HG03432 (cell line): ENCODE measurements at regions not wholly inside any gene's neighbourhood (a gene's known extent, or its start where the extent isn't known, plus 50 kb on each side); places are given as distances from the start of the nearest gene placed in this dataset.
"Not testable (repeated sequence)": the region's sequence is repeated elsewhere in the genome, so short reads cannot be mapped to it uniquely, and the experiment has no call there.

Source experiments
- ATAC-seq: cut with Tn5 transposase; IDR thresholded peaks from one replicate; pipeline ENCODE4 v1.9.1; 2021; ENCODE audit warnings: mild to moderate bottlenecking, moderate library complexity; ENCODE audit not compliant: unreplicated experiment

- no peak for ATAC-seq
Observed at GRCh38 chr1:74943046-74943445, 191.1 kb upstream of the LHX8 start.

DNA sequence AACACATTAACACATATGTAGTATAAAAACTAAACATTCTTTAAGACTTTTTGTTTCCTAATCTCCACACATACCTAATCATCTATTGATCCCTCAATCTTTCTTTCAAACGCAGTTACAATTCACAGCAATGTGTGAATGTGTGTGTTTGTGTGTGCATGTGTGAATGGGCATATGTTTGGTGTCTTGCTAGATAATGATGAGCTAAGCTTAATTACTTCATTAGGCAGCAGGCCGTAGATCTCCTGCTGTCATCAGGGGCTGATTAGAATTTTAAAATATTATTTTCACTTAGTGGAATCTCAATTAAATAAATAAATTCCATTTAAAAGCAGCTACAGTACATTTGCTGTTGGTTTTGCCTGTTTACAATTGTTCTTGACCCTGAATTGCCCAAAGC is 187.8 kb upstream of the LHX8 start:
- no peak for ATAC-seq

DNA sequence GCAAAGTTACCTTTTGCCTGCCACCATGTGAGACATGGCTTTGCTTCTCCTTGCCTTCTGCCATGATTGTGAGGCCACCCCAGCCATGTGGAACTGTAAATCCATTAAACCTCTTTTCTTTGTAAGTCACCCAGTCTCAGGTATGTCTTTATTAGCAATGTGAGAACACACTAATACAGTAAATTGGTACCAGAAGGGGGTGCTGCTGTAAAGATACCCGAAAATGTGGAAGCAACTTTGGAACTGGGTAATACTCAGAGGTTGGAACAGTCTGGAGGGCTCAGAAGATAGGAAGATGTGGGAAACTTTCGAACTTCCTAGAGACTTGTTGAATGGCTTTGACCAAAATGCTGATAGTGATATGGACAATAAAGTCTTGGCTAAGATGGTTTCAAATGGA is 184.8 kb upstream of the LHX8 start:
- not testable (repeated sequence) for ATAC-seq

DNA sequence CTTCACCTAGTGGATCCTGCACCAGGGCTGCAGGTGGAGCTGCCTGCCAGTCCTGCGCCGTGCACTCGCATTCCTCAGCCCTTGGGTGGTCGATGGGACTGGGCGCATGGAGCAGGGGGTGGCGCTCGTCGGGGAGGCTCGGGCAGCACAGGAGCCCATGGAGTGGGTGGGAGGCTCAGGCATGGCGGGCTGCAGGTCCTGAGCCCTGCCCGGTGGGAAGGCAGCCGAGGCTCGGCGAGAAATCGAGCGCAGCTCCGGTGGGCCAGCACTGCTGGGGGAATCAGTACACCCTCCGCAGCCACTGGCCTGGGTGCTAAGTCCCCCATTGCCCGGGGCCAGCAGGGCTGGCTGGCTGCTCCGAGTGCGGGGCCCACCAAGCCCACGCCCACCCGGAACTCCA is 182.2 kb upstream of the LHX8 start:
- not testable (repeated sequence) for ATAC-seq

- ATAC-seq, result no peak
Observed at GRCh38 chr1:74952786-74953185, 181.4 kb upstream of the LHX8 start.

DNA sequence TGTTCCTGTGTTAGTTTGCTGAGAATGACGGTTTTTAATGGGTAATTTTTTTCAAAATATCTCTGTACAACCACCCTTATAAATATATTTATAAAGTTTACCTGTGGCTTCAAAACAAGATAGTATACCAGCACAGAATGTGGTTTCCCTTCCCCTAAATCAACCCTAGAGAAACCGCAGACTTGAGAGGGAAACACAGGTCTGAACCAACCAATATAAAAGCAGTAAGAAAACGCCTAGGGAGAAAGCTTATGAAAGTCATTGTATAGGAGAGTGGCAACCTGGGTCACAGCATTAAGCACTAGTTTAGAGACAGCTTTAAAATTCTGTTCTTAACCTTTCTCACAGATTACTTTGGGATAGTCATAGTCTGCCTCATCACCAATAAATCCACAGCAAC is 180.6 kb upstream of the LHX8 start:
- no peak for ATAC-seq

DNA sequence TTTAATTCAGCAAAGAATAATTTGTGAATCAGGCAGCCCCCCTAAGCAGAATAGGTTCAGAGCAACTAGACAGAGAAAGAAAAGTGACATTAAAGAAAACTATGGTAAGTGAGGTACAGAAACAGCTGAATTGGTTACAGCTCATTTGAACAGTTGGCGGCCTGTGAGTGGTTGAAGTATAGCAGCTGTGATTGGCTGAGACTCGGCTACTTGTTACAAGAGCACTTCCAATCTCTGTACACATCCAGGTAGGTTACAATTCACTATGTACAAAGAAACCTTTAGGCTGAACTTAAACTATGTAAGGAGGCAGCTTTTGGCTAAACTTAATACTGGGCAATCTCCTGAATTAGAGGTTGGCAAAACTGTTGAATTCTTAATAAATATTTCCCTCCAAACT is 171.1 kb upstream of the LHX8 start:
- no peak for ATAC-seq

DNA sequence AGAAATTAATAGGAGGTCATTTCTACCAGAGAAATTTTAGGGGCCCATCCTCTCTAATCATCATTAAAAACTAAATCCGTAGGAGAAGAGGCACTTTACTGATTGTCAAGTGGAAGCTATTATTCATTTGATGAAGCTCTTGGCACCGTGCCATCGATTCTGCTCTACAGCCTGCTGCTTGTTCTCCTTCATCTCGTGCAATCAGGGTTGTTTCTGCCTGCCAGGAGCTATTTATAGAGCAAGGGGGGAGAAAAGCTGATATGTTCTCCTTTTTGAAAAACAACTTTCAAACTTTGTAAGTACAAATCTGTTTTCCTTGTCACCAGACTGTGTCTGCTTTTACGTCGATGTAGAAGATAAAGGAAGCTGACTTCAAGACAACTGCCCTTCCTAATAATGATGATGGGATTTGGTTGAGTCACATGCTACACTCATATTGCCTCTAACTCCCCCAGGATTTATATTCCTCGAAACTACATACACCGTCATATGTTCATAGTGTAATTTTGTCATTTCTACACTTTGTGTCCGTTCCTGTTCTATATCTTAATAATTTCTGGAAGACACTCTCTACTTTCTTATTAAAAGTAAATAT is 169.6 kb upstream of the LHX8 start:
- no peak for ATAC-seq

GRCh38 chr1:74969566-74970135 is 164.5 kb upstream of the LHX8 start:
- ATAC-seq, result no peak

DNA sequence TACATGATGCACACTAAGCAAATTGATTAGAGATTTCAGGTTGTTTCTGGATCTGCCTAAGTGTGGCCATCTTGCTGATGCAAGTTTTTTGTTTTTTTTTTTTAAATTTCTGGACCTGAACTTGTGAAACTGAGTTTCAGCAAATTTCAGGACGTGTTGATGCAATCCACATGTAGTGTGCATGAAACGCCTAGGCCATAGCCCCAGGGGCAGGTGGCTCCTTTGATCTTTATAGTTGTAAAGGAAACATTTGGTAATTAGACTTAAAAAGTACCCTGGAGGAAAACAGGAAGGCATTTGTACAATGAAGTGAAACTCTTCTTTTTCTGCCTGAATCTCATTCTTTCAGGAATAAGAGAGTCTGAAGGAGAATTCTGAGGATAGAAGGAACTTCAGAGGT is 162.2 kb upstream of the LHX8 start:
- no peak for ATAC-seq

DNA sequence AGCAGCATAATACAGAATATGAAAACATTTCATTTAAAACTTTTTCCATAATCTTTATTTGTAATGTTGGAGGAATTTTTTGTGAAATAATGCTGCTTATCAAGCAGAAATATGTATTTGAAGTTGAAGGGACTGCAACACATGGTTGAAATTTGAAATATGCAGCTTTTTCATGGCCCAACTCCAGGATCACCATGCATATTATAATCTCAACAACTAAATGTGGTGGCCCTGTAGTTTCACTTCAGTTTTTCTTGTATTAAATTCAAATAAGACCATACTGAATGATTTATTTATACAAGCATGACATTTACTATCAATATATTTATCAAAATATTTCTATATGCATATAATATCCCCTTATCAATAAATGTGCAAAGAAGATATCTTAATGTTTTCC is 157.7 kb upstream of the LHX8 start:
- no peak for ATAC-seq

- not testable (repeated sequence) for ATAC-seq
Observed at GRCh38 chr1:74992448-74992847, 141.7 kb upstream of the LHX8 start.

GRCh38 chr1:74995821-74996220 is 138.4 kb upstream of the LHX8 start:
- ATAC-seq, result no peak

GRCh38 chr1:75010547-75010946 is 123.6 kb upstream of the LHX8 start:
- ATAC-seq, result no peak

- no peak for ATAC-seq
Observed at GRCh38 chr1:75014250-75014649, 119.9 kb upstream of the LHX8 start.

DNA sequence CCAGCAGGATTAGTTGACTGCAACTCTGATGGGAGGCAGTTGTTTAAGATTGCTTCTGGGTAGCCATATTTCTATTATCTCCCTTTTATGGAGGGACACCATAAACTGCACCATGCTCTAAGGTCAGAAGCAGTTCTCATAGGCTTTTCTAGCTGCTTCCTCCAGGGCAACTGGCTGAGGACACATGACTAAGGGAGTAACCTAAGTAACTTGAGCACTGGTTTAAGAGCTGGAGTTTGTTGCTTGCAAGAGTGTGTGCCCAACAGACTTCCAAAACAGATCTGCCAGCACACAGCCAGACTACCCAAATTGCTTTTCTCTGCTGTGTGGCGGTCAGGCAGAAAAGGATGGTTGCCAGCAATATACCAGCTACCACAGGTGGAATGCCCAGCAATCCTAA is 111.2 kb upstream of the LHX8 start:
- no peak for ATAC-seq

GRCh38 chr1:75034376-75034775 is 99.8 kb upstream of the LHX8 start:
- no peak for ATAC-seq

- ATAC-seq, result no peak
Observed at GRCh38 chr1:75035536-75035935, 98.7 kb upstream of the LHX8 start.

GRCh38 chr1:75053207-75053606 is 81.0 kb upstream of the LHX8 start:
- ATAC-seq, result no peak

DNA sequence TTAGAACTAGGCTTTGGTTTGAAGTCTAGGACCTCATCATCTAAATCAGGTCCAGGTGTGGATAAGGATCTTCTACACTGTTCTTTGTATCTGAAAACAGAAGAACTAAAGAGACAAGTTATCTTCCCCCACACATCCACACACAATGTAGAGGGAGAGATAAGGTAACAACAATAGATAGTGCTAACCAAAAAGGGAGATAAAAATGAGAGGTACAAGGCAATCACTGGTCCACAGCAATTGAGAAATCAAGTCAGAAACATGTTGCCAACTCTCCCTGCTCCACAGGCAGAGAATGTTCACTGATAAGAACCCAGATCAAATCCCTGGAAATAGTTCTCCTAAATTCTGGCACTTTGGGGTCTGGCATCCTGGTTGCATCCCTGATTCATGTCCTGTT is 75.8 kb upstream of the LHX8 start:
- no peak for ATAC-seq

DNA sequence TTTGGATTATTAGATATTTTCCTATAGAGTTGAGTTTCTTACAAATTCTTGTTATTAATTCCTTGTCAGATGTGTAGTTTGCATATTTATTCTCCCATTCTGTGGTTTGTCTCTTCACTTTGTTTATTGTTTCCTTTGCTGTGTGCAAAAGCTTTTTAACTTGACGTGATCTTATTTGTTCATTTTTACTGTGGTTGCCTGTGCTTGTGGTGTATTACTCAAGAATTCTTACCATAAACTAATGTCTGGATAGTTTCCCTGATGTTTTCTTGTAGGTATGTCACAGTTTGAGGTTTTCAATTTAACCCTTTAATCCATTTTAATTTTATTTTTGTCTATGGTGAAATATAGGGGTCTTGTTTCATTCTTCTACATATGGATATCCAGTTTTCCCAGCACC is 72.1 kb upstream of the LHX8 start:
- ATAC-seq, result no peak

DNA sequence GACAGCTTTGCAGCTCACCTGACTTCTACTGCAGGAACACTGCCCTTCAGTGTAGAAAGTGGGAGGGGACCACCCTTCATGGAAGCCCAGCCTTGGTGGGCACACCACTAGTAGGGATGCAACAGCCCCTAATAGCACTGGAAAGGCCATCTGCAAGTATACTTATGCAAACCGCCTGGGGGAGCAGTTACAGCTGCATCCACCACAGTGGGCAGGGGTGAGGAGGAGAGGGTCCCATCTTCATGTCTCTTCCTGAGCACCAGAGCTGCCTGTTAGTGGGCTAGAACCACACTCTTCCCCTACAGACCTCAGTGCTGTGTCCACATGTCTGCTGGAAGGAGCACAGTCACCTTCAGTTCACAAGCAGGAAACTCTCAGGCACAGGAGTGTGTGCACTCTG is 66.2 kb upstream of the LHX8 start:
- no peak for ATAC-seq

DNA sequence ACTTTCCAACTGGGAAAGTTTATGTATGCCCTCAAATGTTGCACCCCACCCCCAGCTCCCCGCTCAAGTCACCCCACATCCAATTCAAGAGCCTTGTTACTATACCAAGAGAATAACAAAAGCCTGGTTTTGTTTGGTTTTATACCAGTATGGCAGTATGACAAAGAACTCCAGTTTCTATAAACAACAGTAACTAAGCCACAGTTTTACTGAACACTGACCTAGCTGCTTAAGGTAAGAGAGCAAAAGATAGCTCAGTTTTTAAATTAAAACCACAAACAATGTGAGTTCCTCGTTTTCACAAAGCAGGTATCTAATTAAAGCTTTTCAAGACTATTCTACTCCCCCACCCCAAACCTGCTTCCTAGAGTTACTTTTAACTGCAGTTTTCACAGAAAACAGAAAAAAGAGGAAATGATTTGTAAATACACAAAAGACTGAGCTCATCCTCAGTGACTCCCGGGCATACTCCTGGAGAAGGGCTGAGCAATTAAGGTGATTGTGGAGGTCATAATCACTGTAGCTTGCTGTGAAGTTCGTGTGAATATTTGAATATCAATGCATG is 59.3 kb upstream of the LHX8 start:
- no peak for ATAC-seq
